BLaER1 treated with 17β-estradiol and CSF1 and Interleukin-3, amounts not matched to agents 10 nM and 100 nM (cell line): ENCODE measurements at regions not wholly inside any gene's neighbourhood (a gene's known extent, or its start where the extent isn't known, plus 50 kb on each side); places are given as distances from the start of the nearest gene placed in this dataset.
A peak's percentile ranks its signal among the peaks of the same experiment; 100 is the strongest.

ENCODE experiments used
- H3K27ac ChIP-seq, 11 experiments: shearing (Covaris generic); formaldehyde crosslinking; 2 replicates each; pipeline ENCODE4 v1.8.1; 2022
- H3K27me3 ChIP-seq, 11 experiments: shearing (Covaris generic); formaldehyde crosslinking; 2 replicates each; pipeline ENCODE4 v1.8.1; 2022
- H3K36me3 ChIP-seq, 11 experiments: shearing (Covaris generic); formaldehyde crosslinking; 2 replicates each; pipeline ENCODE4 v1.8.1; 2022
- H3K4me1 ChIP-seq, 10 experiments: shearing (Covaris generic); formaldehyde crosslinking; 2 replicates each; pipeline ENCODE4 v1.8.1; 2022
- H3K4me2 ChIP-seq, 11 experiments: shearing (Covaris generic); formaldehyde crosslinking; 2 replicates each; pipeline ENCODE4 v1.8.1; 2022
- H3K4me3 ChIP-seq, 10 experiments: shearing (Covaris generic); formaldehyde crosslinking; 2 replicates each; pipeline ENCODE4 v1.8.1; 2022
- H3K9ac ChIP-seq, 11 experiments: shearing (Covaris generic); formaldehyde crosslinking; 2 replicates each; pipeline ENCODE4 v1.8.1; 2022
- H3K9me3 ChIP-seq, 11 experiments: shearing (Covaris generic); formaldehyde crosslinking; replicated peaks in 1 of 11; 2 replicates each; pipeline ENCODE4 v1.8.1; 2022
- H4K20me1 ChIP-seq, 11 experiments: shearing (Covaris generic); formaldehyde crosslinking; 2 replicates each; pipeline ENCODE4 v1.8.1; 2022
- Cebpa-rat ChIP-seq, 11 experiments: shearing (Covaris generic); IDR thresholded peaks; 2 replicates each; pipeline ENCODE4 v1.8.1; 2022

DNA sequence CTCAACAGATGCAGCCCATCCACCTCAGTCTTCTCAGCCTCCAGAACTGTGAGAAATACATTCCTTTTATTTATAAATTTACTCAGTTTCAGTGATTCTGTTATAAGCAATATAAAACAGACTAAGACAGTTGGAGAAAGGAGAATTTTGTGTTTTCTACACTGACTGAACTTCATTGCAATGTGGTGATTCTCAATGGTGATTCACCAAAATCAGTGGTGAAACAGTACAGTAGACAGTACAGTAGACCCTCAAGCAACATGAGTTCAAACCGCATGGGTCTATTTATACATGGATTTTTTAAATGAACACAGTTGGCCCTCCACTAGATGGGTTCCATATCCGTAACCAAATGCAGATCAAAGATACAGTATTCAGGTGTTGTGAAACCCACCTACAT lies 403.1 kb upstream of the TGFBR2 start:
- H3K27me3 ChIP-seq = no peaks in the 10 kb centered on the region
- no peaks in the 10 kb centered on the region for H3K36me3 ChIP-seq
- no peak overlapping the region for H3K27ac ChIP-seq
- peaks cover 0 to 9% (median 0%) of the 10 kb centered on the region in 11 experiments; a peak in 2 of 22 replicates for H3K9me3 ChIP-seq
- no peak overlapping the region for H3K9ac ChIP-seq
- no peak overlapping the region for H3K4me3 ChIP-seq
- peaks cover 4 to 8% (median 6%) of the 10 kb centered on the region in 10 experiments; a peak in 19 of 20 replicates for H3K4me1 ChIP-seq
- TF ChIP-seq Cebpa-rat (IDR thresholded peaks at IDR 0.05) = no peak
- H3K4me2 ChIP-seq = no peak overlapping the region
- no peaks in the 10 kb centered on the region for H4K20me1 ChIP-seq

GRCh38 chr3:30204126-30204525 lies 402.3 kb upstream of the TGFBR2 start:
- no peaks in the 10 kb centered on the region for H3K36me3 ChIP-seq

GRCh38 chr3:30206051-30206450 lies 400.4 kb upstream of the TGFBR2 start:
- Histone ChIP-seq H3K27me3 (no peaks in the 10 kb centered on the region), H3K9ac (no peak overlapping the region), H3K27ac (no peak overlapping the region), H3K4me1 (no peaks in the 10 kb centered on the region), H4K20me1 (no peaks in the 10 kb centered on the region), H3K9me3 (peaks cover 0 to 2% (median 0%) of the 10 kb centered on the region in 11 experiments; a peak in 2 of 22 replicates), H3K4me3 (no peak overlapping the region), H3K36me3 (no peaks in the 10 kb centered on the region), H3K4me2 (no peak overlapping the region)
- TF ChIP-seq Cebpa-rat (IDR thresholded peaks at IDR 0.05) = no peak

More at GRCh38 chr3:30204126-30204525, 402.3 kb upstream of the TGFBR2 start:
- no peak overlapping the region for H3K27ac ChIP-seq
- H3K4me1 ChIP-seq = no peaks in the 10 kb centered on the region
- H3K9me3 ChIP-seq = peaks cover 0 to 9% (median 0%) of the 10 kb centered on the region in 11 experiments; a peak in 2 of 22 replicates
- H3K4me2 ChIP-seq = no peak overlapping the region
- no peaks in the 10 kb centered on the region for H4K20me1 ChIP-seq
- no peak overlapping the region for H3K4me3 ChIP-seq
- H3K9ac ChIP-seq = no peak overlapping the region
- no peaks in the 10 kb centered on the region for H3K27me3 ChIP-seq
- no peak for TF ChIP-seq Cebpa-rat (IDR thresholded peaks at IDR 0.05)

DNA sequence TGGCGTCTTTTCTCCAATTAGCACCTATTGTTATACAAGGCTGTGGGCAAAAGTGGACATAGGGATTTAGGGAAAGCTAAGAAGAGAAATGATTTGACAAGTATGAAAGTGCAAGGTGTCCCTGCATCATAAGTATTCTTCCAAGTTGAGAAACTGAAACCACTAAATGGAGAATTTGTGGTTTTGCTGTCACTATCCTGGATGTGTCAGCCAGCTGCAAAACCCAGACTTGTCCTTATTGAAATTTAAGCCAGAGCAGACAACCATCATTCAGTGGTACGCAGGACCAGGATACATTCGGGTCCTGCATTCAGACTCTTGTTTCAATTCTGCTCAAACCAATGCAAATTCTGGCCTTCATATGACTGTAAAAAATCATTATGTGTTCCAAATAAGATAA lies 384.8 kb upstream of the TGFBR2 start:
- TF ChIP-seq Cebpa-rat (IDR thresholded peaks at IDR 0.05) = no peak
- H3K9me3 ChIP-seq = peaks cover 0 to 8% (median 6%) of the 10 kb centered on the region in 11 experiments; a peak in 5 of 22 replicates
- H3K36me3 ChIP-seq = no peaks in the 10 kb centered on the region
- no peak overlapping the region for H3K4me3 ChIP-seq
- peaks cover 9 to 59% (median 30%) of the 10 kb centered on the region in 10 experiments for H3K4me1 ChIP-seq
- peak overlapping the region in 5 of 11 experiments; percentile 15 to 54 (median 24); a peak in 6 of 22 replicates for H3K27ac ChIP-seq
- no peaks in the 10 kb centered on the region for H4K20me1 ChIP-seq
- H3K27me3 ChIP-seq = no peaks in the 10 kb centered on the region
- peak overlapping the region in 10 of 11 experiments; percentile 21 to 79 (median 63); a peak in 18 of 22 replicates for H3K4me2 ChIP-seq
- H3K9ac ChIP-seq = no peak overlapping the region

DNA sequence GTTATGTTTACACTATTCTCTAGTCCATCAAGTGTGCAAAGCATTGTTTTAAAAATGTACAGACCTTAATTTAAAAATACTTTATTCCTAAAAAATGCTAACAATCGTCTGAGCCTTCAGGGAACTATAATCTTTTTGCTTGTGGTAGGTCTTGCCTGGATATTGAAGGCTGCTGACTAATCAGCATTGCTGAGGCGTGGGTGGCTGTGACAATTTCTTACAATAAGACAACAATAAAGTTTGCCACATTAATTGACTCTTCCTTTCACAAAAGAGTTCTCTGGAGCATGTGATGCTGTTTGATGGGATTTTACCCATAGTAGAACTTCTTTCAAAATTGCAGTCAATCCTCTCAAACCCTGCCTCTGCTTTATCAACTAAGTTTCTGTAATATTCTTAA lies 384.0 kb upstream of the TGFBR2 start:
- no peak for TF ChIP-seq Cebpa-rat (IDR thresholded peaks at IDR 0.05)

DNA sequence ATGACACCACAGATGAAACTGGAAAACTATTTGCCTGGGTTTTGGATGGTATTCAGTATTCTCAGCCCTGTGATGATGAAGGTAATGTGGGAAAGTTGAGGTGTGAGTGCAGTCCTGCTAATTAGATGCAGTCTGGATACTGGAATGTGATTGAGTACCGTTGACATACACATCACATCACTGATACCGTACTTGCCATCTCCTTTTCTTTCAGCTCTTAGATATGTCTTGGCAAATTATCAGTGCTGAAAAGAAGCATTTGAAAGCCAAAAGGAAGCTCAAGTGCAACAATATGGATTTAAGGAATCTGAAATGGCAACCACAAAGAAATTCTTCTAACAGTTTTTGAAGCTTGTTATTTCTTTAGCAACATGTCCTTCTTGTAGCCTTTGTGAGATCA lies 381.4 kb upstream of the TGFBR2 start:
- peaks cover 0 to 6% (median 4%) of the 10 kb centered on the region in 11 experiments; a peak in 4 of 22 replicates for H3K9me3 ChIP-seq
- no peaks in the 10 kb centered on the region for H3K36me3 ChIP-seq
- no peak for TF ChIP-seq Cebpa-rat (IDR thresholded peaks at IDR 0.05)
- no peak overlapping the region for H3K9ac ChIP-seq
- peak overlapping the region in 1 of 11 experiments; percentile 76; a peak in 1 of 22 replicates for H3K4me2 ChIP-seq
- peaks cover 9 to 86% (median 55%) of the 10 kb centered on the region in 10 experiments for H3K4me1 ChIP-seq
- no peaks in the 10 kb centered on the region for H4K20me1 ChIP-seq
- no peaks in the 10 kb centered on the region for H3K27me3 ChIP-seq
- H3K27ac ChIP-seq = peak overlapping the region in 1 of 11 experiments; percentile 89; a peak in 1 of 22 replicates
- H3K4me3 ChIP-seq = no peak overlapping the region

More for the DNA sequence above, 384.0 kb upstream of the TGFBR2 start:
- Histone ChIP-seq H3K4me3 (no peak overlapping the region), H3K4me1 (peaks cover 9 to 67% (median 38%) of the 10 kb centered on the region in 10 experiments), H3K9me3 (peaks cover 0 to 6% (median 4%) of the 10 kb centered on the region in 11 experiments; a peak in 4 of 22 replicates), H3K9ac (no peak overlapping the region), H3K36me3 (no peaks in the 10 kb centered on the region), H3K4me2 (peak overlapping the region in 7 of 11 experiments; percentile 31 to 79 (median 72); a peak in 12 of 22 replicates), H3K27ac (peak overlapping the region in 3 of 11 experiments; percentile 15 to 54 (median 52); a peak in 2 of 22 replicates), H4K20me1 (no peaks in the 10 kb centered on the region), H3K27me3 (no peaks in the 10 kb centered on the region)

DNA sequence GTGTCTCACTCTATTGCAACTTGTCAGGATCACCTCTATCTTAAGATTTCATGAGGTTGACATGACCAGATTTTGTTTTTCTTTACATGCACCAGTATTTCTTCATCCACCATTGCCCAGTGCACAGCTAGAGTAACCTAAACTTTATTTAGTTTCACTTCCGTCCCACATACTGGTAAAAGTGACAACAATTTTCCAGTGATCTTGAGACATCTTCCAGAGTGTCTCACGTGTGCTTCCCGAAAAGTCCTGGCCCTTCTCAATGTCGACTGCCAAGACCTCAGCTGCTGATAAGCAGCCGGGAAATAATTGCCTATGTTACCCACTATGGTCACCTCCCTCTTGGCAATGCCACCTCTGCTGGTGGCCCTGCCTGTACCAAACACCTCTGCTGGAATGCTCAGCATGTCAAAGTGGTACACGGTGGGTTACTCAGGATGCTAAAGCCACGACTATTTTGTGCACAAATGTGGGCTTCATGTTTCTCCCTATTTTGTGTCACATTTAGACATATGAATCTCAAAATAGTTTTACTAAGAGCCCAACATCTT lies 379.7 kb upstream of the TGFBR2 start:
- Histone ChIP-seq H3K4me3 (no peak overlapping the region), H3K4me1 (peaks cover 5 to 74% (median 43%) of the 10 kb centered on the region in 10 experiments), H3K27me3 (no peaks in the 10 kb centered on the region), H3K9ac (no peak overlapping the region), H4K20me1 (no peaks in the 10 kb centered on the region), H3K27ac (peak overlapping the region in 6 of 11 experiments; percentile 52 to 89 (median 84); a peak in 11 of 22 replicates), H3K4me2 (peak overlapping the region in 6 of 11 experiments; percentile 64 to 83 (median 72); a peak in 12 of 22 replicates), H3K36me3 (no peaks in the 10 kb centered on the region), H3K9me3 (peaks cover 0 to 6% (median 4%) of the 10 kb centered on the region in 11 experiments; a peak in 4 of 22 replicates)
- no peak for TF ChIP-seq Cebpa-rat (IDR thresholded peaks at IDR 0.05)

DNA sequence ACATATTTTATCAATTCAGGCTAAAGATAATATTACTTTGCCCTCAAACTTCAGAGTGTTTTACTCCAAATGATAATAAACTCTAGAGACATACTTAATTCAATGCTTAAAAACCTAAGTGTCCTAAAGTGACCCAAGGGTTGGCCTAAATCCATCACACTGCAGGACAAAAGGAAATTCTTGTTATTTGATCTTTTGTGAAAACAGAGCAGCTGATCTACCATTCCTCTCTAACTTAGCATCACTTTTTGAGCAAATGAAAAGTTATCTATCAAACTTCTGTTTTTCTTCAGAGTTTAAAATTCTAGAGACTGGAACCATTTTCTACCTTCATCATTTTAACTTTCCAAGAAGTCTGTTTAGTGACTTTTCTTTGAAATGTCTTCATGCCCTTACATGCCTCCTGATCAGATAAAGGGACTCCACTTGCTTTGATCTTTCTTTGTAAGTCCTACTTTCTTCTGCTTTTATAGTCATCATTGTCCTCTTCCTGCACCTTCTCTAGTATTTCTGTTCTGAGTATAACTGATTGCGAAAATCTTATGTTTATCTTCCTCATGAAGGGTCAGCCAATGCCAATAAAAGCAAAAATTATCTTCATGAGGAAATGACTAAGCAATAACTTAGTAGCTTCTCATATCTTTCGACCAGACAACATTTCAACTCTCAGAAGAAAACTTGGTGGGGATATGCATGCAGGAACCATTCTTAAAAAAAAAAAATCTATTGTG lies 378.7 kb upstream of the TGFBR2 start:
- peak in 3 of 11 experiments; percentile 25 to 88 (median 74); a peak in 7 of 22 replicates for TF ChIP-seq Cebpa-rat (IDR thresholded peaks at IDR 0.05)
- peaks cover 0 to 6% (median 4%) of the 10 kb centered on the region in 11 experiments; a peak in 5 of 22 replicates for H3K9me3 ChIP-seq
- H4K20me1 ChIP-seq = no peaks in the 10 kb centered on the region
- H3K27me3 ChIP-seq = no peaks in the 10 kb centered on the region
- no peak overlapping the region; a peak in 1 of 20 replicates for H3K4me3 ChIP-seq
- H3K36me3 ChIP-seq = no peaks in the 10 kb centered on the region
- H3K4me2 ChIP-seq = peak overlapping the region in 8 of 11 experiments; percentile 19 to 83 (median 66); a peak in 16 of 22 replicates
- peaks cover 0 to 74% (median 37%) of the 10 kb centered on the region in 10 experiments; a peak in 13 of 20 replicates for H3K4me1 ChIP-seq
- peak overlapping the region in 9 of 11 experiments; percentile 49 to 89 (median 63); a peak in 17 of 22 replicates for H3K27ac ChIP-seq
- H3K9ac ChIP-seq = peak overlapping the region in 5 of 11 experiments; percentile 32 to 71 (median 60); a peak in 8 of 22 replicates

DNA sequence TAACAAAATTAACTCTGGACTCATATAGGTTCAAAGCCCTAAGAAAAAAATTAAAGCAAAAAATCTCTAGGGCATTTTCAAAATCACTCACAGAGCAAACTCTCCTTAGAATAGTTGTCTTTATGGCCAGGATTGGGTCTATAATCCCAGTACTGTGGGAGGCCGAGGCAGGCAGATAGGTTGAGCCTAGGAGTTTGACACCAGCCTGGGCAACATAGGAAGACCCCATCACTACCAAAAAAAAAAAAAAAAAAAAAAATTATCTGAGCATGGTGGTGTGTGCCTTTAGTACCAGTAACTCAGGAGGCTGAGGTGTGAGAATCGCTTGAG lies 378.1 kb upstream of the TGFBR2 start:
- H4K20me1 ChIP-seq = no peaks in the 10 kb centered on the region
- H3K4me1 ChIP-seq = peaks cover 0 to 70% (median 34%) of the 10 kb centered on the region in 10 experiments; a peak in 13 of 20 replicates
- no peak overlapping the region; a peak in 1 of 20 replicates for H3K4me3 ChIP-seq
- H3K36me3 ChIP-seq = no peaks in the 10 kb centered on the region
- H3K9me3 ChIP-seq = peaks cover 0 to 6% (median 1%) of the 10 kb centered on the region in 11 experiments; a peak in 5 of 22 replicates
- H3K4me2 ChIP-seq = peak overlapping the region in 8 of 11 experiments; percentile 19 to 83 (median 66); a peak in 15 of 22 replicates
- no peaks in the 10 kb centered on the region for H3K27me3 ChIP-seq
- TF ChIP-seq Cebpa-rat (IDR thresholded peaks at IDR 0.05) = peak in 1 of 11 experiments; percentile 54; a peak in 2 of 22 replicates
- H3K27ac ChIP-seq = peak overlapping the region in 9 of 11 experiments; percentile 49 to 89 (median 63); a peak in 17 of 22 replicates
- peak overlapping the region in 5 of 11 experiments; percentile 32 to 71 (median 60); a peak in 10 of 22 replicates for H3K9ac ChIP-seq
